ENCODE measurements at regions not wholly inside any gene's neighbourhood (a gene's known extent, or its start where the extent isn't known, plus 50 kb on each side); places are given as distances from the start of the nearest gene placed in this dataset.

- Histone ChIP-seq H3K27me3 (ENCODE audit: insufficient read depth) (no peaks in the 10 kb centered on the region), H2AFZ (ENCODE audit: low read depth) (no peak overlapping the region), H3K9me2 (no peaks in the 10 kb centered on the region), H3K4me1 (ENCODE audit: control insufficient read depth in 1 of 2, insufficient read depth in 2 of 2, low read depth in 1 of 2, low read length in 1 of 2) (no peaks in the 10 kb centered on the region), H3K79me2 (ENCODE audit: insufficient read depth) (no peaks in the 10 kb centered on the region), H4K20me1 (ENCODE audit: insufficient read depth) (no peaks in the 10 kb centered on the region), H3K27ac (ENCODE audit: low read depth in 2 of 2, low read length in 1 of 2) (no peak overlapping the region), H3K36me3 (replicated peaks in 1 of 2; ENCODE audit: control insufficient read depth in 1 of 2, insufficient read depth in 2 of 2, low read length in 1 of 2) (no peaks in the 10 kb centered on the region), H3K4me3 (ENCODE audit: low read depth in 2 of 2, low read length in 1 of 2) (peak overlapping the region in 1 of 2 experiments; percentile 40; a peak in 2 of 4 replicates), H3K4me2 (no peak overlapping the region), H3K9me3 (no peaks in the 10 kb centered on the region), H3F3A (replicated peaks; ENCODE audit: insufficient read depth) (no peaks in the 10 kb centered on the region), H3K9ac (no peak overlapping the region)
- peak; percentile 26 for DNase-seq
- ChIA-PET POLR2A (no interaction called here), CTCF (no interaction called here)
- 60% methylated on average over 33 of the region's 36 CpGs for WGBS (ENCODE audit: low lambda C conversion rate)
- TF ChIP-seq NRF1 (IDR thresholded peaks at IDR 0.05; ENCODE audit: low read depth, low read length) (no peak), IRF3 (IDR thresholded peaks at IDR 0.05; ENCODE audit: low read depth, low read length) (no peak), POLR2AphosphoS5 (IDR thresholded peaks at IDR 0.05; ENCODE audit: low read depth, low read length) (no peak), MEF2A (IDR thresholded peaks at IDR 0.05; ENCODE audit: borderline replicate concordance, low read depth) (no peak), YY1 (IDR thresholded peaks at IDR 0.05; ENCODE audit: low read depth) (no peak), GABPA (IDR thresholded peaks at IDR 0.05; ENCODE audit: low read depth) (no peak)
- TF ChIP-seq, protein P1, sequence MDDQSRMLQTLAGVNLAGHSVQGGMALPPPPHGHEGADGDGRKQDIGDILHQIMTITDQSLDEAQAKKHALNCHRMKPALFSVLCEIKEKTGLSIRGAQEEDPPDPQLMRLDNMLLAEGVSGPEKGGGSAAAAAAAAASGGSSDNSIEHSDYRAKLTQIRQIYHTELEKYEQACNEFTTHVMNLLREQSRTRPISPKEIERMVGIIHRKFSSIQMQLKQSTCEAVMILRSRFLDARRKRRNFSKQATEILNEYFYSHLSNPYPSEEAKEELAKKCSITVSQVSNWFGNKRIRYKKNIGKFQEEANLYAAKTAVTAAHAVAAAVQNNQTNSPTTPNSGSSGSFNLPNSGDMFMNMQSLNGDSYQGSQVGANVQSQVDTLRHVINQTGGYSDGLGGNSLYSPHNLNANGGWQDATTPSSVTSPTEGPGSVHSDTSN (IDR thresholded peaks at IDR 0.05): no peak
Measured at GRCh38 chr19:37303591-37304171, 67.2 kb upstream of the ZNF527 start.

DNA sequence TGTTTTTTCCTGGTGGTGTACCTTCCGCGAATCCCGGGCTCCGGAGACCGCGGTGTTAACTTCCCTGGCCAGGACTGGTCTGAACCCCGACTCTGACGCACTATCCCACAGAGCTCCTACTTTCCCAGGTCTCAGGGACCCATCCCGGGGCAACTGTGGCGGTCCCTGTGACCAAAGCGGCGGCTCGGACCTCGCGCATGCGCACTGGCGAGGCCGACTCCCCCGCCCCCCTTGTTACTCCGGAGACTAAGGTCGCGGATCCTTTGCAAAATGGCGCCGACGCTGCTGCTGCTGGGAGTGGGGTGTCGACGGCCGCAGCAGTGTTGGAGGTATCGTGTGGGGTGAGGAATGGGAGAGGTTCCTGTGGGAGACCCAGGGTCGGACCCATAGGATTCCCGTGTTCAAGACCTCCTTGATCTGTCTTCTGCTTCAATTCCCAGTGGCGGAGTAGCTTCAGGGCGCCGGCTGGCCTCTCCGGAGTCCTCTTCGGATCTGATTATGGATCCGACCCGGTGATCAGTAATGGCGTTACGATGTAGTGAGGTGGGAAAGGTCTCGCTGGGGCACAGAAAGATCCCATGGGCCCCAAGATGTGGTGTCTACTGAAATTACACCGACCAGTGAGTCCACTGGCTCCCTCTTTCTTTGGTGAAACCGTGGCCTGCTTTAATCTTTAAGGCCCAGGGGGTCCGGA, 66.6 kb upstream of the ZNF527 start:
- H4K20me1 ChIP-seq (ENCODE audit: insufficient read depth): no peaks in the 10 kb centered on the region
- H3K36me3 ChIP-seq (replicated peaks in 1 of 2; ENCODE audit: control insufficient read depth in 1 of 2, insufficient read depth in 2 of 2, low read length in 1 of 2): no peaks in the 10 kb centered on the region
- no peak overlapping the region for H3K27ac ChIP-seq (ENCODE audit: low read depth in 2 of 2, low read length in 1 of 2)
- H3K4me3 ChIP-seq (ENCODE audit: low read depth in 2 of 2, low read length in 1 of 2): peak overlapping the region in 1 of 2 experiments; percentile 40; a peak in 2 of 4 replicates
- no peaks in the 10 kb centered on the region for H3K4me1 ChIP-seq (ENCODE audit: control insufficient read depth in 1 of 2, insufficient read depth in 2 of 2, low read depth in 1 of 2, low read length in 1 of 2)
- no peak overlapping the region for H3K9ac ChIP-seq
- no peak overlapping the region for H3K4me2 ChIP-seq
- TF ChIP-seq NRF1 (IDR thresholded peaks at IDR 0.05; ENCODE audit: low read depth, low read length) (0 out of 2 replicates have a peak, but pooled peaks have one; percentile 20), GABPA (IDR thresholded peaks at IDR 0.05; ENCODE audit: low read depth) (no peak)
- H3K9me3 ChIP-seq: no peaks in the 10 kb centered on the region
- CTCF ChIA-PET: no interaction called here
- 65% methylated on average over 44 of the region's 44 CpGs for WGBS (ENCODE audit: low lambda C conversion rate)
- POLR2A ChIA-PET: no interaction called here
- H3F3A ChIP-seq (replicated peaks; ENCODE audit: insufficient read depth): no peaks in the 10 kb centered on the region
- peak; percentile 73 for DNase-seq
- H3K79me2 ChIP-seq (ENCODE audit: insufficient read depth): no peaks in the 10 kb centered on the region
- no peak overlapping the region for H2AFZ ChIP-seq (ENCODE audit: low read depth)
- H3K9me2 ChIP-seq: no peaks in the 10 kb centered on the region
- H3K27me3 ChIP-seq (ENCODE audit: insufficient read depth): no peaks in the 10 kb centered on the region

DNA sequence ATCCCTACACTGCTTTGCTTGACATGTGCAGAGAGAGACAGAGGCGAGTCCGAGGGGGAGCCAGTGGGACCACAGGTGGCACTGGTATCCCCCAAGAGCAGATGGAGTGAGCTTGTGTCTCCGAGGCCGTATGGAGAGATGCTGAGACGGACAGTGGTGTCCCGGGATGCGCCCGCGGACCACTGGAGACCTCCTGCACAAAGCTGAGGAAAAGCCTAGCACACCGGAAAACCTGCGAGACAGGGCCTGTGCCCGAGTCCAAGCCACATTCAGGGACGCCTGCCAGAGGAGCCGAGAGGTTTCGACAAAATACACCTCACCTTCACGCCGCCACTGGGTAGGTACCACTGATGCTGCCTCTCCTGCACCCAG, 66.0 kb upstream of the ZNF527 start:
- H3K9ac ChIP-seq: no peak overlapping the region
- H3K79me2 ChIP-seq (ENCODE audit: insufficient read depth): no peaks in the 10 kb centered on the region
- no peaks in the 10 kb centered on the region for H3K36me3 ChIP-seq (replicated peaks in 1 of 2; ENCODE audit: control insufficient read depth in 1 of 2, insufficient read depth in 2 of 2, low read length in 1 of 2)
- H3K9me3 ChIP-seq: no peaks in the 10 kb centered on the region
- WGBS (ENCODE audit: low lambda C conversion rate): 74% methylated on average over 17 of the region's 17 CpGs
- H2AFZ ChIP-seq (ENCODE audit: low read depth): no peak overlapping the region
- no peaks in the 10 kb centered on the region for H4K20me1 ChIP-seq (ENCODE audit: insufficient read depth)
- no peaks in the 10 kb centered on the region for H3K27me3 ChIP-seq (ENCODE audit: insufficient read depth)
- no peaks in the 10 kb centered on the region for H3K9me2 ChIP-seq
- no peak for DNase-seq
- H3K4me3 ChIP-seq (ENCODE audit: low read depth in 2 of 2, low read length in 1 of 2): no peak overlapping the region
- no peaks in the 10 kb centered on the region for H3F3A ChIP-seq (replicated peaks; ENCODE audit: insufficient read depth)
- no peak overlapping the region for H3K27ac ChIP-seq (ENCODE audit: low read depth in 2 of 2, low read length in 1 of 2)
- CTCF ChIA-PET: no interaction called here
- POLR2A ChIA-PET: no interaction called here
- no peaks in the 10 kb centered on the region for H3K4me1 ChIP-seq (ENCODE audit: control insufficient read depth in 1 of 2, insufficient read depth in 2 of 2, low read depth in 1 of 2, low read length in 1 of 2)
- H3K4me2 ChIP-seq: no peak overlapping the region
- TF ChIP-seq GATA2 (CRISPR knock-in tag; IDR thresholded peaks at IDR 0.05): no peak
- TF ChIP-seq, protein P2, sequence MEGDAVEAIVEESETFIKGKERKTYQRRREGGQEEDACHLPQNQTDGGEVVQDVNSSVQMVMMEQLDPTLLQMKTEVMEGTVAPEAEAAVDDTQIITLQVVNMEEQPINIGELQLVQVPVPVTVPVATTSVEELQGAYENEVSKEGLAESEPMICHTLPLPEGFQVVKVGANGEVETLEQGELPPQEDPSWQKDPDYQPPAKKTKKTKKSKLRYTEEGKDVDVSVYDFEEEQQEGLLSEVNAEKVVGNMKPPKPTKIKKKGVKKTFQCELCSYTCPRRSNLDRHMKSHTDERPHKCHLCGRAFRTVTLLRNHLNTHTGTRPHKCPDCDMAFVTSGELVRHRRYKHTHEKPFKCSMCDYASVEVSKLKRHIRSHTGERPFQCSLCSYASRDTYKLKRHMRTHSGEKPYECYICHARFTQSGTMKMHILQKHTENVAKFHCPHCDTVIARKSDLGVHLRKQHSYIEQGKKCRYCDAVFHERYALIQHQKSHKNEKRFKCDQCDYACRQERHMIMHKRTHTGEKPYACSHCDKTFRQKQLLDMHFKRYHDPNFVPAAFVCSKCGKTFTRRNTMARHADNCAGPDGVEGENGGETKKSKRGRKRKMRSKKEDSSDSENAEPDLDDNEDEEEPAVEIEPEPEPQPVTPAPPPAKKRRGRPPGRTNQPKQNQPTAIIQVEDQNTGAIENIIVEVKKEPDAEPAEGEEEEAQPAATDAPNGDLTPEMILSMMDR (IDR thresholded peaks at IDR 0.05): no peak
- no peak for TF ChIP-seq TEAD4 (IDR thresholded peaks at IDR 0.05; ENCODE audit: borderline replicate concordance, insufficient read depth)
- TF ChIP-seq RAD21 (IDR thresholded peaks at IDR 0.05; ENCODE audit: low read length): no peak
- TF ChIP-seq IRF3 (IDR thresholded peaks at IDR 0.05; ENCODE audit: low read depth, low read length): no peak
- no peak for TF ChIP-seq USF2 (IDR thresholded peaks at IDR 0.05; ENCODE audit: borderline replicate concordance, low read depth, low read length)
- TF ChIP-seq FOSL2 (IDR thresholded peaks at IDR 0.05; ENCODE audit: borderline replicate concordance, low read depth): no peak
- TF ChIP-seq RCOR1 (IDR thresholded peaks at IDR 0.05; ENCODE audit: low read length): no peak

Measured in SK-N-SH (cell line).